Activated T-helper 17 cell treated with anti-CD3 and anti-CD28 coated beads, Interleukin-2, amount 50 U/mL, for 72 hours (primary cell): ENCODE measurements at regions not wholly inside any gene's neighbourhood (a gene's known extent, or its start where the extent isn't known, plus 50 kb on each side); places are given as distances from the start of the nearest gene placed in this dataset.
"Not testable (repeated sequence)": the region's sequence is repeated elsewhere in the genome, so short reads cannot be mapped to it uniquely, and the experiment has no call there.

ENCODE experiments used
- ATAC-seq: fragments of 150-1000 bp; cut with Tn5 transposase; replicated peaks from 2 replicates; pipeline ENCODE4 v1.10.0; 2021; ENCODE audit warnings: mild to moderate bottlenecking, moderate library complexity
- H3K27ac Mint-ChIP-seq: one replicate; pipeline ENCODE4 v1.8.0; 2022; ENCODE audit warnings: mixed read lengths
- H3K27me3 Mint-ChIP-seq: one replicate; pipeline ENCODE4 v1.8.0; 2022; ENCODE audit warnings: mixed read lengths
- H3K36me3 Mint-ChIP-seq: one replicate; pipeline ENCODE4 v1.8.0; 2022; ENCODE audit warnings: low read depth, mild to moderate bottlenecking, mixed read lengths
- H3K4me1 Mint-ChIP-seq: one replicate; pipeline ENCODE4 v1.8.0; 2022; ENCODE audit warnings: mixed read lengths
- H3K4me3 Mint-ChIP-seq: one replicate; pipeline ENCODE4 v1.8.0; 2022; ENCODE audit warnings: mild to moderate bottlenecking, mixed read lengths
- H3K9me3 Mint-ChIP-seq: one replicate; pipeline ENCODE4 v1.8.0; 2022; ENCODE audit warnings: mixed read lengths

DNA sequence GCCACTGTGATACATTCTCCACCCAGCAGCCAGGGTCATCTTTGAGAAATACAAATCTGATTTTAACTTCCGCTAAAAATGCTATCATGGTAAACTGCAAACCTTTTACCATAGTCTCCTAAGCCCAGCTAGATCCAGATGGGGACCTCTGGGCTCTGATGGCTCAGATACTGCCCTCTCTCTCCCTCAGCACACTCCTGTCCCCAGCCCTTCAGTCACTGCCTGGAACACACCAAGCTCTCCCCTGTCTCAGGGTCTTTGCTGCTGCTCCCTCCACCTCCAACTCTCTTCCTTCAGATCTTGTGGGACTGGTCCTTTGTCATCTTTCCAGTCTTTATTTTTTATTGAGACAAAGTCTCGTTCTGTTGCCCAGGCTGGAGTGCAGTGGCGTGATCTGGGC lies 65.1 kb downstream of the SPRY4 start:
- H3K4me3 Mint-ChIP-seq = no peak overlapping the region
- H3K4me1 Mint-ChIP-seq = no peaks in the 10 kb centered on the region
- H3K36me3 Mint-ChIP-seq = no peaks in the 10 kb centered on the region
- no peak overlapping the region for H3K27ac Mint-ChIP-seq
- no peak for ATAC-seq
- H3K27me3 Mint-ChIP-seq = no peaks in the 10 kb centered on the region
- peaks cover 3% of the 10 kb centered on the region for H3K9me3 Mint-ChIP-seq

DNA sequence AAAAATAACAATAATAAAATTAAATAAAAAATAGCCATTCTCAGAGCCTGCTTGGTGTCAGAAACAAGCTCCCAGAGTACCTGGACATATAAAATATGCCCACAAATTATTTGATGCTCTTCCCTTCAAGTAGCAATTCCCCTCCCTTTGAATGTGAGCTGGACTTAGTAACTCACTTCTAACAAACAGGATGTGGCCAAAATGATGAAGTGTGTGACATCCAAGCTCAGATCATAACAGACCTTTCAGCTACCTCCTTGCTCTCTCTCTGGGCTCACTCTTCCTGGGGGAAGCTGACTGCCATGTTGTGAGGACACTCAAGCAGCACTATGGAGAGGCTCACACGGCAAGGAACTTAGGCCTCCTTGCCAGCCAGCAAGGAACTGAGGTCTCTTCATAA lies 69.0 kb downstream of the SPRY4 start:
- Mint-ChIP-seq H3K9me3 (peaks cover 3% of the 10 kb centered on the region), H3K27ac (no peak overlapping the region), H3K4me1 (no peaks in the 10 kb centered on the region), H3K36me3 (no peaks in the 10 kb centered on the region), H3K27me3 (no peaks in the 10 kb centered on the region), H3K4me3 (no peak overlapping the region)
- ATAC-seq = no peak

DNA sequence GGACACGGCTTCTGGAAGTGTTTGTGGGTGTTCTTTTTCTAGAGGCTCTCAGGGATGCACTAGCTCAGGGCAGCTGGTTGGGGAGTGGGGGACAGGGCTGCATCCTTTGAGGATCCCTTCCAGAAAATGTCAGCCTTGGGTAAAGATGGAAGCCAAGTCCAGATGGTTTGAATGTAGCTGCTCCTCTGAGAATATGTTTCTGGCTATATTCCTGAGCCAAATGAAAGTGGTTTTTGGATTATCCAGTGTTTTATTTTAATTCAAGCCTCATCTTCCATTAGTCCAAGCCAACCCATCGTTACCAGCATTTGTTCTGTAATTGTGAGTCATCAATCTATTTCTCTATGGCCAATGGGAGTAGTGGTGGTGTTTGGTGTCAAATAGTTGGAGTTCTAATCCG lies 70.4 kb downstream of the SPRY4 start:
- Mint-ChIP-seq H3K9me3 (peaks cover 3% of the 10 kb centered on the region), H3K27me3 (no peaks in the 10 kb centered on the region), H3K36me3 (no peaks in the 10 kb centered on the region), H3K4me3 (no peak overlapping the region), H3K27ac (no peak overlapping the region), H3K4me1 (no peaks in the 10 kb centered on the region)
- ATAC-seq = no peak

DNA sequence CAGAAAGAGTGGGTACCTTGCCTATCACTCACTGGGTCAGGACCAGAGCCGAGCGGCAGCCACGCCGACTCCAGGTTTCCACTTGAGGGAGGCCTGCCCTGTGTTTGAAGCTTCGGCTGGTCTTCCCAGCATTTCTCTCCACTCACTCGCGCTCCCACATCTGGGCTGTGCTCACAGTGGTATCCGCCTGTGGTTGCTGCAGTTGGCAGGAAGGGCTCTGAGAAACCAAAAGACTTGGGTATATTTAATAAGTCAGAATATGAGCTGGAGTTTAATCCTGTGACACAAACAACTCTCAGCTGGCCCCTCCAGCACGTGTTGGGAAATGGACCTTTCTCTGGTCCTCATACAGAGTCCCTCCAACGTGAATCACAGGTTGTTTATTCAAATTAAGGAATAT lies 70.9 kb downstream of the SPRY4 start:
- Mint-ChIP-seq H3K27me3 (no peaks in the 10 kb centered on the region), H3K9me3 (peaks cover 3% of the 10 kb centered on the region), H3K36me3 (no peaks in the 10 kb centered on the region), H3K27ac (no peak overlapping the region), H3K4me1 (no peaks in the 10 kb centered on the region), H3K4me3 (no peak overlapping the region)
- ATAC-seq = no peak

DNA sequence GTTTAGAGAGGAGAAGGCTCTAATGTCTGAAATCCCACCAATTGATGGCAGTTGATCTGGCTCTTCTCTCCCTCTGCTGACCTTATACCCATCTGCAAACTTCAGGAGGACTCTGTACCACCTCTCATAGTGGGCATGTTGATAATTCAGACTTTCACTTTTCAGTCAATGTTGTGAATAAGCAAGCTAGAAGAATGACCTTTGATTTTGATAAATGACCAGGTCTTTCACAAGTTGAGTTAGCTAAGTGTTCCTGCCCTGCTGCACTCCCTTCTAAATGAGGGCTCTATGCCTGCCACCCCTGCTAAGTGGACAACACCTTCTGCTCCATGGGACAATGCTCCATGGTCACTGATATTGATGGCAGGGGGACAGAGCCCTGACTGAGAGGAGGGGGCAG lies 74.7 kb downstream of the SPRY4 start:
- no peak for ATAC-seq
- no peak overlapping the region for H3K27ac Mint-ChIP-seq
- H3K4me3 Mint-ChIP-seq = no peak overlapping the region
- no peaks in the 10 kb centered on the region for H3K27me3 Mint-ChIP-seq
- no peaks in the 10 kb centered on the region for H3K9me3 Mint-ChIP-seq
- no peaks in the 10 kb centered on the region for H3K4me1 Mint-ChIP-seq
- no peaks in the 10 kb centered on the region for H3K36me3 Mint-ChIP-seq

DNA sequence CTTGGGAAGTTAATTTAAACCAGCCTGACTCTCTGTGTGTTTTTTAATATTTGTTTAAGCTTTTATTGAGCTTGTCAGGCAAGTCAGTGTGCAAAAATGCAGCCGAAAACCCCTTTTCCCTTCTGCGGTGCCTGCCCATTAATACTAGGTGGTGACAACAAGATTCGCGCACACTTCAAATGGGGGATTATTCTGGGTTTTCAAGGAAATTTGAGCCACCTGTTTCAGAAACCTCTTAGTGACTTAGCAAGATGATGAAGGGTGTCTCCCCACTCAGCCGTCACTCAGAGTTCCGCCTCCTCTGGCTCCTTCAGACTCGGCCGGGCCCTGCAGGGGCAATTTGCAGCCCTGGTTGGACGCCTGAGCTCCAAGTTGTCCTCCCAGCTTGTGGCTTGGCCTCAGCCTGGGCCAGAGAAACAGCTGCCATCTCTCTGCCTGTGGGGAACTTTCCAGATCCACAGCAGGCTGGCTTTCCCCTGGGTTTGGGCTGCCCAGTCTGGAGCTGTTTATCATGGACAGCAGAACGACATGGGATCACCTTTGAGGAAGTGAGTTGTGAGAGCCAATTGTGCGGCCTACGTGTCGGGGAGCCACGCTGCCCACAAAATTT lies 75.9 kb downstream of the SPRY4 start:
- no peak overlapping the region for H3K4me3 Mint-ChIP-seq
- no peaks in the 10 kb centered on the region for H3K27me3 Mint-ChIP-seq
- H3K9me3 Mint-ChIP-seq = no peaks in the 10 kb centered on the region
- H3K4me1 Mint-ChIP-seq = no peaks in the 10 kb centered on the region
- H3K36me3 Mint-ChIP-seq = no peaks in the 10 kb centered on the region
- no peak overlapping the region for H3K27ac Mint-ChIP-seq
- ATAC-seq = no peak

DNA sequence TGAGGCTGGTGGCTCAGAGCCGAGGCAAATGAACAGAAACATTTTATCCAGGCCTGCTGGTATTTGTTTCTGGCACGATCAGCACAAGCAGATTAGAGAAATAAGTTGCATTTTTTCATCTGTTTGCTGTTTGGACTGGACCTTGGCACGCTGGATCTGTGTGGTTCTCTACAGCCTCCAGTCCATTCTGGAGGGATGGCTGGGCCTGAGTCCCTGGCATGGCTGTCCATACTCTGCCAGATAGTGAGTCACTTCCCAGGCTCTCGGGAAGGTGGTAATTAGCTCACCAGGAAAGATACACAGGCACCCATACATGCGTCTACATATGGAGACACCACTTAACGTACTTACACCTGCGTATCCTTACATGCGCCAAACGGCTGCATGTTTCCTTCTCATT lies 78.6 kb downstream of the SPRY4 start:
- Mint-ChIP-seq H3K27me3 (no peaks in the 10 kb centered on the region), H3K4me1 (no peaks in the 10 kb centered on the region), H3K27ac (no peak overlapping the region), H3K4me3 (no peak overlapping the region), H3K9me3 (no peaks in the 10 kb centered on the region), H3K36me3 (no peaks in the 10 kb centered on the region)
- ATAC-seq = no peak

DNA sequence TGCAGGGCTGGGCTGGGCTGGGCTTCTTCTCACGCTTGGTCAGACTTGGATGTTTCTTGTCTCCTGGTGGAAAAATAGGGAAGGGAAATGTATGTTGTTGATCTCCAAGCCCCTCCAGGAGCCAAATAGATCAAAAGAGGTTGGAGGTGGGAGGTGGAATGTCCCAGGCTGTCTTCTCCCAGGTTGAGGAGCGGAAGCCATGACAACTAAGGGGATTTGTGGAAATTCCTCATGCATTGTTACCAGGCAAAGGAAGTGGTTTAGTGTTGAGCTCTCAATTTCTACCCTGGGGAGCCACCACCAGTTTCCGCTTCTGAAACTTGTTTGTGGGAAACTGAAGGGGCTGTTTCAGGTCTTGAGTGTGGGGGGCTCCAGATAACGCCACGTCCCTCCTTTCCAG lies 79.0 kb downstream of the SPRY4 start:
- no peaks in the 10 kb centered on the region for H3K27me3 Mint-ChIP-seq
- ATAC-seq = no peak
- H3K4me1 Mint-ChIP-seq = no peaks in the 10 kb centered on the region
- no peaks in the 10 kb centered on the region for H3K9me3 Mint-ChIP-seq
- no peak overlapping the region for H3K4me3 Mint-ChIP-seq
- no peaks in the 10 kb centered on the region for H3K36me3 Mint-ChIP-seq
- no peak overlapping the region for H3K27ac Mint-ChIP-seq

DNA sequence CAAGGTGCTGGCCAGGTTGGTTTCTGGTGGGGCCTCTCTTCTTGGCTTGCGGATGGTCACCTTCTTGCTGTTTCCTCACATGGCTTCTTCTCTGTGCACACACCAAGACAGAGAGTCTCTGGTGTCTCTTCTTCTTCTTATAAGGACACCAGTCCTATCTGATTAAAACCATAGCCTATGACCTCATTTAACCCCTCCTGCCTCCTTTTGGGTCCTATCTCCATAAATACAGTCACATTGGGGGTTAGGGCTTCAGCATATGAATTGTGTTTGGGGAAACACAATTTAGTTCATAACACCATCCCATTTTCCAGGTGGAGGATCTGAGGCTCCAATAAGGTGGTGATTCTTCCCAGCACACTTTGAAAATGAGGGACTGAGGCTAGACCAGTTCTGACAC lies 80.4 kb downstream of the SPRY4 start:
- Mint-ChIP-seq H3K4me3 (no peak overlapping the region), H3K4me1 (no peaks in the 10 kb centered on the region), H3K36me3 (no peaks in the 10 kb centered on the region), H3K27me3 (no peaks in the 10 kb centered on the region), H3K9me3 (no peaks in the 10 kb centered on the region), H3K27ac (no peak overlapping the region)
- no peak for ATAC-seq

DNA sequence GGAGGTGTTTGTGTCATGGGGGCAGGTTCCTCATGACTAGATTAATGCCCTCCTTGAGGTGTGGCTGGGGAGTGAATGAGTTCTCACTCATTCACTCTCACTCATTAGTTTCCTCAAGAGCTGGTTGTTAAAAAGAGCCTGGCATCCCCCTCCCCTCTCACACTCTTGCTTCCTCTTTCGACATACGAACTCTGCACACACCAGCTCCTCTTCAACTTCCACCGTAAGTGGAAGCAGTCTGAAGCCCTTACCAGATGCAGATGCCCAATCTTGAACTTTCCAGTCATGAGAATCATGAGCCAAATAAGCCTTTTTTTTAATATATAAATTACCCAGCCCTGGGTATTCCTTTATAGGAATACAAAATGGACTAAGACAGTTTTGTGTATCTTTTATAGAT lies 82.5 kb downstream of the SPRY4 start:
- H3K27ac Mint-ChIP-seq = no peak overlapping the region
- no peak for ATAC-seq
- H3K4me1 Mint-ChIP-seq = no peaks in the 10 kb centered on the region

DNA sequence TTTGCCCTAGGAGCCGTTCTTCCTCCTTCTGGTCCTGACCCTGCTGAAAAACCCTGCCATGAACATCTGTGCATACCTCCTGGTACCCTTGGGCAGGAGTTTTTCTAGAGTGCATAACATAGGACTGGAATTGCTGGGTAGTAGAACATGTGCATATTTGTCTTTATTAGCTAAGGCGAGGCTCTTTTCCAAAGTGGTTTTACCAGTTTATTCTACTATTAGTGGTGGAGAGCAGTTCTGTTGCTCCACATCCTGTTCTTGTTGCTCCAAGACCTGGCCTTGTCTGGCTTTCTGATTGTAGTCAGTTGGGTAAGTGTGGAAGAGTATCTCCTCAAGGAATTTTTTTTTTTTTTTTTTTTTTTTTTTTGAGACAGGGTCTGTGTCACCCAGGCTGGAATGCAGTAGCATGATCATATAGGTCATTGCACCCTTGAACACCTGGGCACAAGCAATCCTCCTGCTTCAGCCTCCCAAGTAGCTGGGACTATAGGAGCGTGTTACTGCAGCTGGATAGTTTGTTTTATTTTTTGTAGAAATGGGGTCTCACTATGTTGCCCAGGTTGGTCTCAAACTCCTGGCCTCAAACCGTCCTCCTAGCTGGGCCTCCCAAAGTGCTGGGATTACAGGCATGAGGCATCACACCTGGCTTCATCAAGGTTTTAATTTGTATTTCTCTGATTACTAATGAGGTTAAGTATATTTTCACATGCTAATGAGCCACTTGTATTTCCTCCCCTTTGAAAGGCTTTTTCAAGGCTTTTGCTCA lies 85.2 kb downstream of the SPRY4 start:
- Mint-ChIP-seq H3K27me3 (peaks cover 3% of the 10 kb centered on the region), H3K36me3 (no peaks in the 10 kb centered on the region), H3K27ac (no peak overlapping the region), H3K4me3 (no peak overlapping the region), H3K4me1 (peaks cover 6% of the 10 kb centered on the region), H3K9me3 (no peaks in the 10 kb centered on the region)
- no peak for ATAC-seq

More for the DNA sequence above, 82.5 kb downstream of the SPRY4 start:
- no peak overlapping the region for H3K4me3 Mint-ChIP-seq
- no peaks in the 10 kb centered on the region for H3K9me3 Mint-ChIP-seq
- H3K36me3 Mint-ChIP-seq = no peaks in the 10 kb centered on the region
- H3K27me3 Mint-ChIP-seq = no peaks in the 10 kb centered on the region

DNA sequence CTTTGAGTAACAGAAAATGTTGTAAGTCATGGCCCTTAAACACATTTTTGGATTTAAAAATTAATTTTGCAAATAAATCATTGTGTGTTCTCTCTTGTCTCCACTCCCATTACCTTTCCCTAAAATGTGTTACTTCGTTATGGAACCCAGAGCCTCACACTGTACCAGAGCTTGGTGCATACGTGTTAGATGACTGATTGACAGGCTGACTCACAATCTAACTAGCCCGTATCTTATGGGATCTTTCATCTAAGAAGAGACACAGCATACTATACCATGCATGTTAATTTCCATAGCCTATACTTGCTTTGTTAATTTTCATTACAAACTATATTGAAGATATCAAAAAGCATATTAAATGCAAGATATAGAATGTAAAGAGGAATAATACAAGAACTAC lies 87.1 kb downstream of the SPRY4 start:
- Mint-ChIP-seq H3K9me3 (no peaks in the 10 kb centered on the region), H3K27me3 (peaks cover 3% of the 10 kb centered on the region), H3K4me1 (peaks cover 6% of the 10 kb centered on the region), H3K4me3 (no peak overlapping the region), H3K27ac (no peak overlapping the region), H3K36me3 (no peaks in the 10 kb centered on the region)
- ATAC-seq = no peak

DNA sequence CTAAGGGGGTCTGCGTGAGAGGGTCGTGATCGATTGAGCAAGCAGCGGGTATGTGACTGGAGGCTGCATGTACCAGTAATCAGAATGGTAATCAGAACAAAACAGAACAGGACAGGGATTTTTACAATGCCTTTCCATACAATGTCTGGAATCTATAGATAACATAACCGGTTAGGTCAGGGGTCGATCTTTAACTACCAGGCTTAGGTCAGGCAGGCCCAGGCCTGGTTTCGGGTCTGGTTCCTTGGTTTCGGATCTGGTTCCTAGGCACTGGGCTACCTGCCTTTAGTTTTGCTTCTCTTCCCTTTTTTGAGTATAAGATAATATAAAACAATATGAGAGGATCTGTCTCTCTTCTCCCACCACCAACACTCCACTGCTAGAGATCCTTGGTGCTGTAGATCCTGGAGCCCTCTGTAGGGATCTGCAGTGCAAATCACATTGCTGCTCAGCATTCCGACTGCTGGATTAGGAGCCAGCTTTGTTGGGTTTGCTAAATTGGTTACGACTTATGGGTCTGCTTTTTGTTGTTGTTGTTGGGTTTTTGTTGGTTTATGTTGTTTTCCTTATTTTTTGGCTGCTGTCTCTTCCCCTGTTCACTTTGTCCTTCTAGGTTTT lies 88.0 kb downstream of the SPRY4 start:
- not testable (repeated sequence) for H3K27ac Mint-ChIP-seq, H3K4me1 Mint-ChIP-seq, H3K9me3 Mint-ChIP-seq, H3K4me3 Mint-ChIP-seq, ATAC-seq, H3K27me3 Mint-ChIP-seq, H3K36me3 Mint-ChIP-seq

DNA sequence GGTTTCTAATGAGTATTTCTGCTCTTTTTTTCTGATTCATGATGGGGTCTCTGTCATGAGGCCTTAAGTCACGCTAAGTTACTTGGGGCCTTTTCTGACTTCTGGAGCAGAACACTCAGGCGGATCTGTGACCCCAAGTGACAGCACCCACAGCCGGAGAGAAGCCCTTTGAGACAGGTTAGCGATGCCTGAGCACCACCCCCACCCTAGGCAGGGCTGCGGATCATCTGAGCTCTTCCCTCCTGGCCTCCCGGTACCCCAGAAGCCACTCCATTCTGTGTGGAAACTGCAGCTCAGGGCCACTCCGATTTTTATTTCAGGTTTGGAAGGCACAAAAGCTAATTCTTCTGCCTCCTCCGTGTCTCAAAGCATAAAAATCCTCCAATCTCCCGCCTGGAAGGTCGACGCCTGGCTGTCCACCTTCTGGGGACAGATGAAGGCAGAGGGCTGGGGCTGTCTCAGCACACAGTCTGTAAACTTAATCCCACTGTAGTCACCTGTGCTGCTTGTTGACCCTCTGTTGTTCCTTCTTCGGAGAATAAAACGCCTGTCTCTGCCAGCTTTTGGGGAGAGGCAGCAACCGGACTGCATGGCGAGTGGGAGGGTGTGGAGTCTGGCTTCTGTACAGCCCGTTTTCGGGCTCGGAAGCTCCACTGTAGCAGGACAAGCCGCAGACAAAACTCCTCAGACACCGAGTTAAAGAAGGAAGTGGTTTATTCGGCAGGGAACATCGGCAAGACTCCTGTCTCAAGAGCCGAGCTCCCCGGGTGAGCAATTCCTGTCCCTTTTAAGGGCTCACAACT lies 88.8 kb downstream of the SPRY4 start:
- peaks cover 6% of the 10 kb centered on the region for H3K4me1 Mint-ChIP-seq
- peaks cover 3% of the 10 kb centered on the region for H3K27me3 Mint-ChIP-seq
- H3K4me3 Mint-ChIP-seq = no peak overlapping the region
- no peaks in the 10 kb centered on the region for H3K36me3 Mint-ChIP-seq
- H3K27ac Mint-ChIP-seq = no peak overlapping the region
- no peaks in the 10 kb centered on the region for H3K9me3 Mint-ChIP-seq
- no peak for ATAC-seq
